Activated T-cell treated with anti-CD3 and anti-CD28 coated beads, Interleukin-2, amount 50 U/mL, for 4 hours (primary cell): ENCODE measurements at regions not wholly inside any gene's neighbourhood (a gene's known extent, or its start where the extent isn't known, plus 50 kb on each side); places are given as distances from the start of the nearest gene placed in this dataset.

Source experiments
- ATAC-seq, 2 donors: fragments of 200-7000 bp; cut with Tn5 transposase; one replicate each; pipeline ENCODE4 v1.10.0; 2021
- DNase-seq: peaks from one replicate; pipeline ENCODE4 v3.0.0-alpha.2; 2020
- H3K27me3 Mint-ChIP-seq: one replicate; pipeline ENCODE4 v1.8.0; 2021; ENCODE audit warnings: low read depth, mixed read lengths
- H3K36me3 Mint-ChIP-seq: one replicate; pipeline ENCODE4 v1.8.0; 2022; ENCODE audit warnings: mixed read lengths; ENCODE audit not compliant: insufficient read depth
- H3K4me1 Mint-ChIP-seq: one replicate; pipeline ENCODE4 v1.8.0; 2021; ENCODE audit warnings: low read depth, mixed read lengths
- H3K4me3 Mint-ChIP-seq: one replicate; pipeline ENCODE4 v1.8.0; 2021; ENCODE audit warnings: mild to moderate bottlenecking, moderate library complexity, mixed read lengths
- H3K9me3 Mint-ChIP-seq: one replicate; pipeline ENCODE4 v1.8.0; 2021; ENCODE audit warnings: mixed read lengths

GRCh38 chr21:16872616-16873015, 640.2 kb upstream of the CXADR start:
- H3K9me3 Mint-ChIP-seq, result peaks cover under 1% of the 10 kb centered on the region
- H3K4me1 Mint-ChIP-seq, result no peaks in the 10 kb centered on the region
- DNase-seq, result no peak
- H3K4me3 Mint-ChIP-seq, result no peak overlapping the region
- H3K27me3 Mint-ChIP-seq, result no peaks in the 10 kb centered on the region
- no peak for ATAC-seq
- no peaks in the 10 kb centered on the region for H3K36me3 Mint-ChIP-seq

- ATAC-seq (no peak), DNase-seq (no peak)
- Mint-ChIP-seq H3K27me3 (no peaks in the 10 kb centered on the region), H3K9me3 (peaks cover 4% of the 10 kb centered on the region), H3K36me3 (no peaks in the 10 kb centered on the region), H3K4me1 (no peaks in the 10 kb centered on the region), H3K4me3 (no peak overlapping the region)
Observed at GRCh38 chr21:16873176-16873575, 639.7 kb upstream of the CXADR start.

GRCh38 chr21:16873596-16873995, 639.2 kb upstream of the CXADR start:
- H3K27me3 Mint-ChIP-seq, result no peaks in the 10 kb centered on the region
- DNase-seq, result no peak
- peaks cover 4% of the 10 kb centered on the region for H3K9me3 Mint-ChIP-seq
- no peak for ATAC-seq
- H3K4me1 Mint-ChIP-seq, result no peaks in the 10 kb centered on the region
- no peaks in the 10 kb centered on the region for H3K36me3 Mint-ChIP-seq
- no peak overlapping the region for H3K4me3 Mint-ChIP-seq

GRCh38 chr21:16879479-16879878, 633.4 kb upstream of the CXADR start:
- ATAC-seq, result no peak
- no peaks in the 10 kb centered on the region for H3K4me1 Mint-ChIP-seq

GRCh38 chr21:16891821-16892220, 621.0 kb upstream of the CXADR start:
- DNase-seq (no peak), ATAC-seq (no peak)
- H3K4me1 Mint-ChIP-seq, result no peaks in the 10 kb centered on the region
- peaks cover 14% of the 10 kb centered on the region for H3K9me3 Mint-ChIP-seq
- no peaks in the 10 kb centered on the region for H3K27me3 Mint-ChIP-seq
- no peaks in the 10 kb centered on the region for H3K36me3 Mint-ChIP-seq
- no peak overlapping the region for H3K4me3 Mint-ChIP-seq

More at GRCh38 chr21:16879479-16879878, 633.4 kb upstream of the CXADR start:
- no peak overlapping the region for H3K4me3 Mint-ChIP-seq
- DNase-seq, result no peak
- H3K27me3 Mint-ChIP-seq, result no peaks in the 10 kb centered on the region
- H3K9me3 Mint-ChIP-seq, result peaks cover 22% of the 10 kb centered on the region
- no peaks in the 10 kb centered on the region for H3K36me3 Mint-ChIP-seq

- ATAC-seq (no peak), DNase-seq (no peak)
- Mint-ChIP-seq H3K4me1 (no peaks in the 10 kb centered on the region), H3K27me3 (no peaks in the 10 kb centered on the region), H3K9me3 (peaks cover 10% of the 10 kb centered on the region), H3K36me3 (no peaks in the 10 kb centered on the region), H3K4me3 (no peak overlapping the region)
Observed at GRCh38 chr21:16900685-16901084, 612.2 kb upstream of the CXADR start.

GRCh38 chr21:16908077-16908476, 604.8 kb upstream of the CXADR start:
- Mint-ChIP-seq H3K4me3 (no peak overlapping the region), H3K27me3 (peaks cover 1% of the 10 kb centered on the region), H3K4me1 (no peaks in the 10 kb centered on the region), H3K36me3 (no peaks in the 10 kb centered on the region), H3K9me3 (peaks cover 22% of the 10 kb centered on the region)
- ATAC-seq, result no peak
- DNase-seq, result no peak

GRCh38 chr21:16910435-16911165, 602.2 kb upstream of the CXADR start:
- Mint-ChIP-seq H3K9me3 (peaks cover 16% of the 10 kb centered on the region), H3K36me3 (no peaks in the 10 kb centered on the region), H3K4me3 (no peak overlapping the region), H3K27me3 (peaks cover 1% of the 10 kb centered on the region), H3K4me1 (no peaks in the 10 kb centered on the region)
- no peak for ATAC-seq
- no peak for DNase-seq

GRCh38 chr21:16911166-16911607, 601.7 kb upstream of the CXADR start:
- ATAC-seq, result no peak
- no peak for DNase-seq
- no peaks in the 10 kb centered on the region for H3K4me1 Mint-ChIP-seq
- H3K36me3 Mint-ChIP-seq, result no peaks in the 10 kb centered on the region
- H3K27me3 Mint-ChIP-seq, result no peaks in the 10 kb centered on the region
- H3K9me3 Mint-ChIP-seq, result peaks cover 21% of the 10 kb centered on the region
- no peak overlapping the region for H3K4me3 Mint-ChIP-seq

- no peaks in the 10 kb centered on the region for H3K4me1 Mint-ChIP-seq
- no peaks in the 10 kb centered on the region for H3K27me3 Mint-ChIP-seq
- ATAC-seq (no peak), DNase-seq (no peak)
- H3K36me3 Mint-ChIP-seq, result no peaks in the 10 kb centered on the region
- H3K4me3 Mint-ChIP-seq, result no peak overlapping the region
- H3K9me3 Mint-ChIP-seq, result peaks cover 21% of the 10 kb centered on the region
Observed at GRCh38 chr21:16912075-16912474, 600.8 kb upstream of the CXADR start.

- H3K36me3 Mint-ChIP-seq, result no peaks in the 10 kb centered on the region
- no peaks in the 10 kb centered on the region for H3K4me1 Mint-ChIP-seq
- H3K9me3 Mint-ChIP-seq, result peaks cover 16% of the 10 kb centered on the region
Observed at GRCh38 chr21:16913010-16913409, 599.8 kb upstream of the CXADR start.

GRCh38 chr21:16928439-16928838, 584.4 kb upstream of the CXADR start:
- Mint-ChIP-seq H3K36me3 (no peaks in the 10 kb centered on the region), H3K4me3 (no peak overlapping the region), H3K27me3 (no peaks in the 10 kb centered on the region), H3K9me3 (peaks cover 6% of the 10 kb centered on the region), H3K4me1 (no peaks in the 10 kb centered on the region)
- no peak for DNase-seq
- ATAC-seq, result no peak

More at GRCh38 chr21:16913010-16913409, 599.8 kb upstream of the CXADR start:
- H3K27me3 Mint-ChIP-seq, result no peaks in the 10 kb centered on the region
- no peak for ATAC-seq
- no peak for DNase-seq
- H3K4me3 Mint-ChIP-seq, result no peak overlapping the region

GRCh38 chr21:16932314-16932713, 580.5 kb upstream of the CXADR start:
- H3K9me3 Mint-ChIP-seq, result peaks cover 14% of the 10 kb centered on the region
- H3K4me1 Mint-ChIP-seq, result no peaks in the 10 kb centered on the region
- no peaks in the 10 kb centered on the region for H3K27me3 Mint-ChIP-seq
- H3K36me3 Mint-ChIP-seq, result no peaks in the 10 kb centered on the region
- no peak overlapping the region for H3K4me3 Mint-ChIP-seq
- no peak for DNase-seq
- ATAC-seq, result no peak

GRCh38 chr21:16942703-16943102, 570.1 kb upstream of the CXADR start:
- Mint-ChIP-seq H3K4me3 (no peak overlapping the region), H3K27me3 (no peaks in the 10 kb centered on the region), H3K4me1 (no peaks in the 10 kb centered on the region), H3K9me3 (peaks cover 40% of the 10 kb centered on the region), H3K36me3 (no peaks in the 10 kb centered on the region)
- DNase-seq (no peak), ATAC-seq (no peak)

GRCh38 chr21:16943231-16943630, 569.6 kb upstream of the CXADR start:
- Mint-ChIP-seq H3K4me1 (no peaks in the 10 kb centered on the region), H3K27me3 (no peaks in the 10 kb centered on the region), H3K36me3 (no peaks in the 10 kb centered on the region), H3K9me3 (peaks cover 38% of the 10 kb centered on the region), H3K4me3 (no peak overlapping the region)
- ATAC-seq (no peak), DNase-seq (no peak)
